PC-3 (cell line): ENCODE measurements at regions not wholly inside any gene's neighbourhood (a gene's known extent, or its start where the extent isn't known, plus 50 kb on each side); places are given as distances from the start of the nearest gene placed in this dataset.

Source experiments
- ATAC-seq: fragments of 200-7000 bp; cut with Tn5 transposase; 2 replicates; pipeline ENCODE4 v1.9.1; 2020; ENCODE audit warnings: mild to moderate bottlenecking, moderate library complexity
- BruUV-seq: library from RNA; stranded (reverse); fragments of 400-500 nt; replicated peaks from 2 replicates; lab custom pipeline; 2021; lab: Mats Ljungman, UMichigan
- CTCF ChIA-PET: fragments of 300-600 bp; sonication (Branson Sonifier 250); formaldehyde crosslinking; loops from one replicate; lab custom pipeline; 2022; ENCODE audit warnings: antibody characterized with exemption; lab: Charles Lee
- POLR2A ChIA-PET: fragments of 300-600 bp; sonication (Branson Sonifier 250); formaldehyde crosslinking; loops from one replicate; lab custom pipeline; 2022; ENCODE audit warnings: antibody characterized with exemption; ENCODE audit not compliant: unreplicated experiment; lab: Charles Lee
- DNase-seq: peaks from one replicate; pipeline ENCODE4 v3.0.0-alpha.2; 2015
- H2AFZ ChIP-seq: fragments of 300-600 bp; sonication (generic); 2 replicates; pipeline ENCODE4 v1.6.0; 2016; ENCODE audit warnings: antibody characterized with exemption, low read length
- H3F3A ChIP-seq: fragments of 300-600 bp; sonication (generic); one replicate; pipeline ENCODE4 v1.6.0; 2017; ENCODE audit warnings: antibody characterized with exemption, low read length, control low read depth, mild to moderate bottlenecking; ENCODE audit not compliant: unreplicated experiment
- H3K27ac ChIP-seq: fragments of 300-600 bp; sonication (generic); 2 replicates; pipeline ENCODE4 v1.5.1; 2016; ENCODE audit warnings: mild to moderate bottlenecking, low read length
- H3K27me3 ChIP-seq: fragments of 300-600 bp; sonication (generic); 2 replicates; pipeline ENCODE4 v1.6.1; 2016; ENCODE audit warnings: low read length, mixed read lengths
- H3K36me3 ChIP-seq: fragments of 300-600 bp; sonication (generic); 2 replicates; pipeline ENCODE4 v1.6.1; 2016; ENCODE audit warnings: low read depth, mixed run types, low read length, mixed read lengths
- H3K4me1 ChIP-seq: fragments of 300-600 bp; sonication (generic); 2 replicates; pipeline ENCODE4 v1.5.1; 2016; ENCODE audit warnings: low read length; ENCODE audit not compliant: insufficient read depth
- H3K4me2 ChIP-seq: fragments of 300-600 bp; sonication (generic); 2 replicates; pipeline ENCODE4 v1.6.0; 2016; ENCODE audit warnings: low read length
- H3K4me3 ChIP-seq: fragments of 300-600 bp; sonication (generic); 2 replicates; pipeline ENCODE4 v1.5.1; 2016; ENCODE audit warnings: mild to moderate bottlenecking, low read length, mixed read lengths
- H3K79me2 ChIP-seq: fragments of 300-600 bp; sonication (generic); 2 replicates; pipeline ENCODE4 v1.6.1; 2017; ENCODE audit warnings: low read length, mixed read lengths
- H3K9ac ChIP-seq: fragments of 300-600 bp; sonication (generic); 2 replicates; pipeline ENCODE4 v1.6.0; 2016; ENCODE audit warnings: mild to moderate bottlenecking, low read length
- H3K9me2 ChIP-seq: fragments of 300-600 bp; sonication (generic); replicated peaks from 2 replicates; pipeline ENCODE4 v1.6.1; 2016; ENCODE audit warnings: mixed run types, low read length, mixed read lengths
- H3K9me3 ChIP-seq: fragments of 300-600 bp; sonication (generic); 2 replicates; pipeline ENCODE4 v1.6.1; 2016; ENCODE audit warnings: low read length, mixed read lengths
- H4K20me1 ChIP-seq: fragments of 300-600 bp; sonication (generic); 2 replicates; pipeline ENCODE4 v1.6.1; 2016; ENCODE audit warnings: low read length, mixed read lengths
- CTCF ChIP-seq: fragments of 300-600 bp; sonication (generic); conservative IDR thresholded peaks from 2 replicates; pipeline ENCODE4 v1.5.1; 2017; ENCODE audit warnings: antibody characterized with exemption, low read depth, mild to moderate bottlenecking, low read length
- EZH2 ChIP-seq: fragments of 300-600 bp; sonication (generic); IDR thresholded peaks from one replicate; pipeline ENCODE4 v1.6.1; 2017; ENCODE audit warnings: antibody characterized with exemption, mild to moderate bottlenecking, low read length; ENCODE audit not compliant: unreplicated experiment
- EZH2phosphoT487 ChIP-seq: fragments of 300-600 bp; sonication (generic); IDR thresholded peaks from 2 replicates; pipeline ENCODE4 v1.6.1; 2018; ENCODE audit warnings: mild to moderate bottlenecking, antibody characterized with exemption, low read length, borderline replicate concordance
- intact Hi-C: fragments of 100-400 bp; cut with micrococcal nuclease; formaldehyde crosslinking; loops from 2 replicates; pipeline ENCODE4 v1.9.0; 2023

GRCh38 chrX:115936008-115936407 lies 234.5 kb upstream of the AGTR2 start:
- Histone ChIP-seq H3K79me2 (no peaks in the 10 kb centered on the region), H3K9ac (no peak overlapping the region), H4K20me1 (no peaks in the 10 kb centered on the region), H3F3A (no peaks in the 10 kb centered on the region), H3K27me3 (no peaks in the 10 kb centered on the region), H3K4me1 (peaks cover 5% of the 10 kb centered on the region), H3K4me3 (no peak overlapping the region), H3K9me3 (no peaks in the 10 kb centered on the region), H2AFZ (no peak overlapping the region), H3K36me3 (no peaks in the 10 kb centered on the region), H3K4me2 (no peak overlapping the region), H3K27ac (no peak overlapping the region), H3K9me2 (no peaks in the 10 kb centered on the region)
- DNase-seq (no peak), ATAC-seq (no peak)
- no TSS peak for BruUV-seq
- CTCF ChIA-PET = no interaction called here
- TF ChIP-seq CTCF (no peak), EZH2phosphoT487 (no peak), EZH2 (no peak)
- POLR2A ChIA-PET = no interaction called here
- intact Hi-C loops = no loop called here

- no peak overlapping the region for H2AFZ ChIP-seq
- H3K27ac ChIP-seq = no peak overlapping the region
- no peaks in the 10 kb centered on the region for H3K9me2 ChIP-seq
- ChIA-PET CTCF (no interaction called here), POLR2A (no interaction called here)
- peaks cover 5% of the 10 kb centered on the region for H3K4me1 ChIP-seq
- no peaks in the 10 kb centered on the region for H3F3A ChIP-seq
- no TSS peak for BruUV-seq
- no peaks in the 10 kb centered on the region for H3K9me3 ChIP-seq
- no peaks in the 10 kb centered on the region for H3K27me3 ChIP-seq
- ATAC-seq (no peak), DNase-seq (no peak)
- intact Hi-C loops = no loop called here
- TF ChIP-seq CTCF = no peak
- TF ChIP-seq EZH2 = no peak
- TF ChIP-seq EZH2phosphoT487 = no peak
- H3K4me2 ChIP-seq = no peak overlapping the region
- H4K20me1 ChIP-seq = no peaks in the 10 kb centered on the region
- no peak overlapping the region for H3K4me3 ChIP-seq
- H3K9ac ChIP-seq = no peak overlapping the region
- no peaks in the 10 kb centered on the region for H3K36me3 ChIP-seq
- H3K79me2 ChIP-seq = no peaks in the 10 kb centered on the region
Measured at GRCh38 chrX:115939070-115939469, 231.5 kb upstream of the AGTR2 start.

- BruUV-seq = no TSS peak
Measured at GRCh38 chrX:115939636-115940160, 230.8 kb upstream of the AGTR2 start.

More at GRCh38 chrX:115939636-115940160, 230.8 kb upstream of the AGTR2 start:
- no peak overlapping the region for H3K4me2 ChIP-seq
- H3K79me2 ChIP-seq = no peaks in the 10 kb centered on the region
- no peak for TF ChIP-seq EZH2
- no peak for TF ChIP-seq EZH2phosphoT487
- TF ChIP-seq CTCF = no peak
- no peaks in the 10 kb centered on the region for H4K20me1 ChIP-seq
- intact Hi-C loops = loop anchor here (10.0 kb wide), 2 partner anchors 285 to 605 kb away; no protein-coding TSS in a partner anchor
- H3K9me2 ChIP-seq = no peaks in the 10 kb centered on the region
- H3K36me3 ChIP-seq = no peaks in the 10 kb centered on the region
- no peaks in the 10 kb centered on the region for H3K9me3 ChIP-seq
- H3K9ac ChIP-seq = no peak overlapping the region
- no peak overlapping the region for H2AFZ ChIP-seq
- CTCF ChIA-PET = no interaction called here
- no peaks in the 10 kb centered on the region for H3F3A ChIP-seq
- H3K27ac ChIP-seq = no peak overlapping the region
- no peak for ATAC-seq
- DNase-seq = no peak
- H3K4me1 ChIP-seq = peaks cover 5% of the 10 kb centered on the region
- no peaks in the 10 kb centered on the region for H3K27me3 ChIP-seq
- POLR2A ChIA-PET = no interaction called here
- H3K4me3 ChIP-seq = no peak overlapping the region
